ENCODE measurements at regions not wholly inside any gene's neighbourhood (a gene's known extent, or its start where the extent isn't known, plus 50 kb on each side); places are given as distances from the start of the nearest gene placed in this dataset.

- Histone ChIP-seq H2AFZ (ENCODE audit: insufficient read depth, low read depth, low read length, poor library complexity, severe bottlenecking) (no peak overlapping the region), H3K79me2 (ENCODE audit: control insufficient read depth, insufficient read depth, low read length) (no peaks in the 10 kb centered on the region), H3K4me3 (ENCODE audit: control extremely low read depth in 1 of 5, extremely low read depth in 1 of 5, insufficient read depth in 1 of 5, low read depth in 2 of 5, low read length in 4 of 5) (no peak overlapping the region), H3K27ac (ENCODE audit: low read length in 2 of 2) (no peak overlapping the region), H3K9me3 (ENCODE audit: control extremely low read depth in 1 of 3, control insufficient read depth in 2 of 3, insufficient read depth in 1 of 3, low read length in 2 of 3) (no peaks in the 10 kb centered on the region), H3K9ac (ENCODE audit: low read length) (no peak overlapping the region), H3K4me1 (ENCODE audit: control insufficient read depth in 2 of 2, insufficient read depth in 2 of 2, low read length in 2 of 2) (no peaks in the 10 kb centered on the region), H3K4me2 (replicated peaks; ENCODE audit: low read depth, low read length, poor library complexity, severe bottlenecking) (no peak overlapping the region), H4K20me1 (ENCODE audit: control insufficient read depth, insufficient read depth, low read length, poor library complexity, severe bottlenecking) (no peaks in the 10 kb centered on the region), H3K36me3 (replicated peaks in 1 of 2; ENCODE audit: control extremely low read depth in 1 of 2, control insufficient read depth in 1 of 2, extremely low read depth in 1 of 2, insufficient read depth in 2 of 2, low read length in 1 of 2) (no peaks in the 10 kb centered on the region), H3K27me3 (replicated peaks in 1 of 4; ENCODE audit: control extremely low read depth in 1 of 4, control insufficient read depth in 3 of 4, insufficient read depth in 4 of 4, low read length in 3 of 4) (no peaks in the 10 kb centered on the region)
- no peaks in the 10 kb centered on the region for H3K9me3 Mint-ChIP-seq (ENCODE audit: insufficient read depth)
- intact Hi-C loops (cut with micrococcal nuclease) = no loop called here
- no peak overlapping the region for H3K27ac Mint-ChIP-seq
- H3K4me1 Mint-ChIP-seq = no peaks in the 10 kb centered on the region
- no peak for DNase-seq
- peaks cover 13% of the 10 kb centered on the region for H3K27me3 Mint-ChIP-seq
- TF ChIP-seq EZH2 (IDR thresholded peaks at IDR 0.05; ENCODE audit: borderline replicate concordance, insufficient read depth, low read depth, low read length, poor library complexity, severe bottlenecking) (no peak), CTCF (IDR thresholded peaks at IDR 0.05) (no peak)
- WGBS (ENCODE audit: insufficient coverage) = 73% methylated on average over 5 of the region's 5 CpGs
- CTCF ChIA-PET = no interaction called here
- POLR2A ChIA-PET = no interaction called here
- no peak for ATAC-seq (ENCODE audit: low read depth)
- no peak overlapping the region for H3K4me3 Mint-ChIP-seq
Observed at GRCh38 chr10:78205457-78206016, 171.9 kb downstream of the RPS24 start.

GRCh38 chr10:78207216-78207615 is 173.6 kb downstream of the RPS24 start:
- Histone ChIP-seq H4K20me1 (ENCODE audit: control insufficient read depth, insufficient read depth, low read length, poor library complexity, severe bottlenecking) (no peaks in the 10 kb centered on the region), H3K9me3 (ENCODE audit: control extremely low read depth in 1 of 3, control insufficient read depth in 2 of 3, insufficient read depth in 1 of 3, low read length in 2 of 3) (no peaks in the 10 kb centered on the region), H3K4me3 (ENCODE audit: control extremely low read depth in 1 of 5, extremely low read depth in 1 of 5, insufficient read depth in 1 of 5, low read depth in 2 of 5, low read length in 4 of 5) (no peak overlapping the region), H2AFZ (ENCODE audit: insufficient read depth, low read depth, low read length, poor library complexity, severe bottlenecking) (no peak overlapping the region), H3K36me3 (replicated peaks in 1 of 2; ENCODE audit: control extremely low read depth in 1 of 2, control insufficient read depth in 1 of 2, extremely low read depth in 1 of 2, insufficient read depth in 2 of 2, low read length in 1 of 2) (no peaks in the 10 kb centered on the region), H3K4me2 (replicated peaks; ENCODE audit: low read depth, low read length, poor library complexity, severe bottlenecking) (no peak overlapping the region), H3K9ac (ENCODE audit: low read length) (no peak overlapping the region), H3K79me2 (ENCODE audit: control insufficient read depth, insufficient read depth, low read length) (no peaks in the 10 kb centered on the region), H3K27me3 (replicated peaks in 1 of 4; ENCODE audit: control extremely low read depth in 1 of 4, control insufficient read depth in 3 of 4, insufficient read depth in 4 of 4, low read length in 3 of 4) (no peaks in the 10 kb centered on the region), H3K27ac (ENCODE audit: low read length in 2 of 2) (no peak overlapping the region), H3K4me1 (ENCODE audit: control insufficient read depth in 2 of 2, insufficient read depth in 2 of 2, low read length in 2 of 2) (no peaks in the 10 kb centered on the region)
- H3K27ac Mint-ChIP-seq = no peak overlapping the region
- ATAC-seq (ENCODE audit: low read depth) = no peak
- no peak for DNase-seq
- ChIA-PET POLR2A (no interaction called here), CTCF (interaction anchor here (1.2 kb wide), 1 partner anchor 988 kb away, joined by 3 read pairs; no protein-coding TSS in a partner anchor)
- no peaks in the 10 kb centered on the region for H3K4me1 Mint-ChIP-seq
- H3K9me3 Mint-ChIP-seq (ENCODE audit: insufficient read depth) = no peaks in the 10 kb centered on the region
- intact Hi-C loops (cut with micrococcal nuclease) = no loop called here
- peaks cover 9% of the 10 kb centered on the region for H3K27me3 Mint-ChIP-seq
- H3K4me3 Mint-ChIP-seq = no peak overlapping the region
- TF ChIP-seq EZH2 (IDR thresholded peaks at IDR 0.05; ENCODE audit: borderline replicate concordance, insufficient read depth, low read depth, low read length, poor library complexity, severe bottlenecking) (no peak), CTCF (IDR thresholded peaks at IDR 0.05) (no peak)
- WGBS (ENCODE audit: insufficient coverage) = 92% methylated on average over 2 of the region's 5 CpGs
